NCI-H446 (cell line): ENCODE measurements at regions not wholly inside any gene's neighbourhood (a gene's known extent, or its start where the extent isn't known, plus 50 kb on each side); places are given as distances from the start of the nearest gene placed in this dataset.
"Not testable (repeated sequence)": the region's sequence is repeated elsewhere in the genome, so short reads cannot be mapped to it uniquely, and the experiment has no call there.

ENCODE experiments used
- DNase-seq, 2 experiments: peaks; one replicate each; lab custom pipeline; 2025; lab: John Stamatoyannopoulos, UW

DNA sequence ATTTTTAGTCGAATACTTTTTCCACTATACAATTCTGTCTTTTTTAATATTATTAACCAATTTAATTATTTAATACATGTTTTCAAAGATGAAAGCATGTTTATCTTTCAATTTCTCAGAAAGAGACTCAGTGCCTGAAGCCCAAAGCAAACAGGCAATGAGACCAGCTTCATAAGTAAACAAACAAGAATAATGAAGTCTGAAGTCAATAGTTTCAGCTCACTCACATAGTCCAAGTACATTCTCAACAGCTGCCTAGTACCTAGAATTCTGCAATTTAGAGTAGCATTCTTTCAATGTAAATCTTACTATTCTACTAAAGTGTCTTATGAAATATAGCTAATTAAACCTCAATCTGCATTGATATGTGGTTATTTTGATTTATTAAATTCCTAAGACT, 626.5 kb upstream of the NRSN1 start:
- DNase-seq, result no peak

DNA sequence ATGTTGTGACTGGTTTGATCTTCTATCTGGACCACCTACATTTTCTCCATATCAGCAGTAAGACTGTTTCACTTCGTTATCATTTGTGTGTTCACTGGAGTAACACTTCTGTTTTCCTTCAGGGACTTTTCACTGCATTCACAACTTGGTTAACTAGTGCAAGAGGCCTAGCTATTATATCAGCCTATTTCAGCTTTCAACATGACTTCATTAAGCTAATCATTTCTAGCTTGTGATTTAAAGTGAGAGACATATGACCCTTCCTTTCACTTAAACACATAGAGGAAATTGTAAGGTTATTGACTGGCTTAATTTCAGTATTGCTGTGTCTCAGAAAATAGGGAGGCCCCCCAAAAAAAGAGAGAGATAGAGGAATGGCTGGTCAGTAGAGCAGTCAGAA, 622.8 kb upstream of the NRSN1 start:
- DNase-seq, result no peak

DNA sequence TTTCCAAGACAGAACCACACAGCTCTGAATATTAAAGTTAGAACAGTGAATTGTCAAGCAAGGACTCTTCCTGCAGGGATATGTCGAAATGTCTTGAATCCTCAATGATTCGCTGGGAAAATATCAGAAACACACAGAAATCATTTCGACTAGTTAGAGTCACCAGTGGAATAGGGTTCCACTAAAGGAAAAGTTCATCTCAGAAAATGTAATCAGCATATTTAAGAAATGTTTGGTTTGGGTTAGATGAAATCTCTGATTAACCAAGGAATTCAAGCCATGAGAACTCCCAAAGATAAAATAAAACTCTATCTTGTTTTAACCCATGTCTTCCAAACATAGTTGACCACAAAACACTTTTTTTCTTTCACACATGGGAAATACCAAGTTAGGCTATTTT, 621.0 kb upstream of the NRSN1 start:
- DNase-seq, result no peak

DNA sequence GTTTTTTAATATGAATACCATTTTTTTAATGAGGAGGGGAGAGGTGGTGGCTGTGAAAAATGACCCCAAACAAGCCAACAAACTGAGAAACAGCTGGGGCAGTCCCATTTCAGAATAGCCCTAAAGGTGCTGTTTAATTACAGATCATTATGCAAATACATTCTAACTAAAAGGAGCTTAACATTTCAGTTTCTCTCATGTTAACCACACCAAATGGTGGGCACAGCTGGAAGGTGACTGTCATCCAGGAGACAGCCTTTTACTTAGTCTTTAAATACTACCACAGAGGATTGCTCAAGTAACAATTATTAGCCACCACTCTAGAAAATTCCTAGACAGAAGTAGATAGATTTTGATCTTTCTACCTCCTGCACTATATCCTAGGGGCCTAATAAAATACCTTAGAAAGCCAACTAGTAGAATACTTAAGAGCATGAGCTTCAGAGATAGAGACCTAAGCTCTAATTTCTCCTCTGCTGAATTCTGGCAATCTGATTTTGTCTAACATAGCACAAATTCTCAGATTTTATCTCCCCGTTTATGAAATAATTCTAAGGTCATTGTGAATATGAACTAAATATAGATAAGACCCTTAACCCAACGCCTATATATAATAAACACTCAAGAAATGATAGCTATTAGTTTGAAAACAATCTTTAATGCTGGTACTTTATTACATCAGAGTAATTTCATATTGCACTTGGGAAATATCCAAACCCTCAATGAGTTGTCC, 615.1 kb upstream of the NRSN1 start:
- DNase-seq, result no peak

DNA sequence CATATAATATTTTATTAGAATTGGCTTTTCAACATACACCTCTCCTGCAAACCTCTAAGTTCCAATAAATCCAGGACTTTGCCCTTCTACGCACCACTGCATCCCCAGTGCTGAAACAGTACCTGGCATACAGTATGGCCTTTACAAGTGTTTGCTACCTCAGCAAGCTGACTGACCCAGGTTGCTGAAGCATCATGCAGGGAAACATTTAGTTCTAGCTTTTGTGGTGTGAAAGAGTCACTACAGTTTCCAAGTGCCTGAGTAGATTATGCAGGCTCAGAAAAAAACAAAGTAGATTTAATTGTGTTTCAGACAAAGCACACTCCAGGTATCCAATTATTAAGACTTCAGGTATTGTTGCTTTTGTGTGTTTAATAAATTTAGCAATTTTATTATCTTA, 614.2 kb upstream of the NRSN1 start:
- no peak for DNase-seq

DNA sequence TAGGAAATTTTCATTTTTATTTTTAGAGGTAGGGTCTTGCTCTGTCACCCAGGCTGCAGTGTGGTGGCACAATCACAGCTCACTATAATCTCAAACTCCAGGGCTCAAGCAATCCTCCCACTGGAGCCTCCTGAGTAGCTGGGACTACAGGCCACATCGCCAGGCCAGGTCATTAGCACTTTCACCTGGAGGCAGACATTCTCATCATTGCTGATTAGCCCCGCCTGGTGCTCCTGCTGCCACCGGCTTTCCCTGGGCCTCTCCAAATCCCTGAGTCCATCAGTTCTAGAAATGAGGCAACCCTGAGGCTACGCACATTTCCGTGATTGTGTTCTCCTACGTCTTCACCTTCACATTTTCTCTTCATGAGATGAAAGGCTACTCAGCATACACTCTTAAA, 607.7 kb upstream of the NRSN1 start:
- no peak for DNase-seq

DNA sequence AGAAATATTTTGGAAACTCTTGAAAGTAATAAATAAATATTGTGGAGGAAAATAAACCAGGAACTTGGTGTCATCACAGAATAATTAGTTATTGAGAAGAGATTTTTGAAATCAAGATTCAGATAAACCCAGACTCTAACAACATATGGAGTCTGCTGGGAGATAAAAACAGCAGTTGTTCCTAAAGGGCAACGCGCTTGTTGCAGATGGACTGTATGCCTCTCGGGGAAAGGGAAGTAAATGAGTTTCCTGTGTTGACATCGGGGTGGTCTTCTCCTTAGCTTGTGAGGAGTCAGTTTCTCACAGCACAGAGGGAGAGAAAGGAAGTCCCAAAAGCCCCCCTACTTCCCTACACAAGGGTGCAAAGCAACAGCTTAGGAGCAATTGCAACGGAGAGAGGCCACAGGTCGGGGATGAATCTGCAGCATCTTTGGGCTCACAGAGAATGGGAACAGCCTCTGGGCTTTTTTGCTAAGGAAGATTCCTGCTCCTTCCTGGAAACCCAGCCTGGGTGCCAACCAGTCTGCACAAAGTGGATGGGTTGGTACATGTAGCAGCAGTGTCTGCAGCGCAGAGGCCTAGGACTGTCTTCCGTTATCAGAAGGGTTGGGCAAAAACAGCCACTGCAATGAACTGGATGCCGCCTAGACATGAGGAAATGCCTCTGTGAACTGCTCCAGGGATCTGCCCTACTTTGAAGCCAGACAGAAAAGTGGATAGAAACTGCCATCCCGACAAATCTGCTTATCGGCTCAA, 603.0 kb upstream of the NRSN1 start:
- peak in 1 of 2 experiments; percentile 36 for DNase-seq

DNA sequence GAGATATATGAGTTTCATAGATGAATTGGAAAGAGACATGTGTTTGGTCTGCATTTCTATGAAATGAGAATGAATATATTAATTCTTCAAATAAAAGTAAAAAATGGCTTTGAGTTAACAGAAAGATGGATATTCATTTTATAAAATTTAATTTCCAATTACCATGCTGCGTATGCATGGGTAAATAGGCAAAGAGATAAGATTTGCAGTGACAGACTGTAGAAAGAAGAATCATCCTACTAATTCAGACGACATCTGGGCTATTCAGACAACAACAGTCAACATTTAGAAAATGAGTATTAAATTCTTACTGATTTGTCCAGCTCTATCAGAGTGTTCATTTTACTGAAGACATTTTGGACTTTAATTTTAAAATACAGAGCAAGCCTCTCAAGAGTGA, 602.2 kb upstream of the NRSN1 start:
- DNase-seq, result no peak

DNA sequence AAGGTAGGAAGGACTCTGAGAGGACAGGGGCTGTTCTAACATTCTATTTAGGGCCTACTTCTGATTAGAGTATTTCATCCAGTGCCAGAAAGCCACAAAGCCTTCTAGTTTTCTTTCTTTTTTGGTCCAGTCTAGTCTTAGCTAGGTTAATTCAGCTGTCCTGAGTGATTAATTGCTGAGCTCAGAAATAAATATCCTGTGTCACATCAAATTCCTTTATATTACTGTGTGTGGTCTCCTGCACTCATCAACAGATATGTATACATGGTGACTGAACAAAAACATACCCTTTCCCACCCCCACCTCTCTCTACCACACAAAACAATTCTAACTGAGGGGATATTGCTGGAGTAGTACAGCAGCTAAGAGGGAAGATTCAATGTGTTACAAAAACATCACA, 601.5 kb upstream of the NRSN1 start:
- no peak for DNase-seq

DNA sequence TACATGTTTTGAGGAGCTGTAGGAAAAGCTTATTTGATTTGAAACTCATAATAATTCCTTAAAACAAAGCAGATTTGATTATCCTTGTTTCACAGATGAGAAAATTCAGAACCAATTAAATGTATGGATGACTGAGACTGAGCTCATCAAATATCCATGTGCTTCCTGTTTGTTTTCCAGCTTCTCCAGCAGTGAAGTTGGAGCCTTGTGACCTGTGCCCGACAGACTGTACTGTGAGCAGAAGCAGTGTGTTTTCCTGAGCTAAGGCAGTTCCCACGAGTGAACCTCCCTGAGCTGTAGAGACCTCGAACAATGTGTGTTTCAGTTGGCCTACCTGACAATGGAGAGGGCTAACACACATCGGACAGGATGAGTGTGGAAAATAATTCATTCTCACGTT, 599.5 kb upstream of the NRSN1 start:
- DNase-seq, result no peak

DNA sequence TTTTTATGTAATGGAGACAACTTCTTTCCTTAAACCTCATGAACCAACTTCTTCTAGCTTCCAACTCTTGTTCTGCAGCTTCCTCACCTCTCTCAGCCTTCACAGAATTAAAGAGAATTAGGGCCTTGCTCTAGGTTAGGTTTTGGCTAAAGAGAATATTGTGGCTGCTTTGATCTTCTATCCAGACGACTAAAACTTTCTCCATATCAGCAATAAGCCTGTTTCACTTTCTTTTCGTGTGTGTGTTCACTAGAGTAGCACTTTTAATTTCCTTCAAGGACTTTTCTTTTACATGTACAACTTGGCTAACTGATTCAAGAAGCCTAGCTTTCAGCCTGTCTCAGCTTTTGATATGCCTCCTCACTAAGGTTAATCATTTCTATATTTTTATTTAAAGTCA, 596.1 kb upstream of the NRSN1 start:
- no peak for DNase-seq

DNA sequence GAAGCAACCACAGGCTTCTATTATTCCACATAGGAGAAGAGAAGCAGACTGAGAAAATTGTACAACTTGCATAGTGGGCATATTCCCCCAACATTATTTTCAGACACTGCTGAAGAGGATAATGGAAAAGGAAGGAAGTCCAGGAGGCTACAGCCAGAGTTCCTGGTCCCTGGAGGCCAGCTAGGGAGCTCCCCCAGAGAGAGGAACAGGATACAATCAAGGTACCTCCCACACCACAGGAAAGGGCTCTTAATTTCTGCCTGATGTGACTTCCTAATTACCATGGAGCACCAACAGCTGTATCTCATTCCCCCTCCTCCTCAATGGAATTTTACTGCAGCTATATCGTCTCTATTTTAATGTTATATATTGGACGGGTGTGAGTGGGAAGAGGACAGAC, 594.3 kb upstream of the NRSN1 start:
- DNase-seq, result no peak

DNA sequence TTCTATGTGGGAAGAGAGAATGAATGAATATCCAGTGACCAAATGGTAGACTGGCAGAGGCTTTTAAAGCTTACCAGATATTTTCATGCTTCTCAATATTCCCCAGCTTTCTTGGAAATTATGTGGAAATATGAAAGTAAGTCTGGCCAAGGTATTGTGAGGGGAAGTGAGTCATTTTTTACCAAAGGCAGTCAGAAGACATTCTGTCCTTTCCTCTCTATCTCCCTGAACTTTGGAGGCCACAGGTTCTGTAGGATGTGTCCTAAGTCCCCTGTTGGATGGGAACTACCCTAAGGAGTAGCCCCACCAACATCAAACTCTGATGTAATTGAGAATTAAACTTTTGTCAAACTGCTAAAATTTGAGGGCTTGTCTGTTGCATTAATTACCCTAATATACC, 593.8 kb upstream of the NRSN1 start:
- DNase-seq, result no peak

DNA sequence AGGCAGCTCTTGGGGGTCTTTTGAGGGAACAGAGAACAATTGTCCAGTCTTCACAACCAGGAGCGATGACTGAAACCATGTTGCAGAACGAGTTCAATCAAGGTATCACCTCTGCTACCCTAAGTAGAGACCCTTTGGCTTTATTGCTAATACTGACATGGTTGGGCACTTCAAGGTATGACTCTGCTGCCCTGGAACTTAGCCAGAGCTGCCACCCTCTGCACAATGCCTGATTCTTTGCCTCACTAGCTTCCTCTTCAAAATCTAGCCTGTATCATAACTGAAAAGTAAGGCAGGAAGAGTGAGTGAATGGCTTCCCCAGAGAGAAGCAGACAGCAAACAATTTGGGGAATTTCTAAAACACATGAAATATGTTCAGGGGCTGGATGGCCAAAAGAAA, 592.7 kb upstream of the NRSN1 start:
- DNase-seq, result no peak

DNA sequence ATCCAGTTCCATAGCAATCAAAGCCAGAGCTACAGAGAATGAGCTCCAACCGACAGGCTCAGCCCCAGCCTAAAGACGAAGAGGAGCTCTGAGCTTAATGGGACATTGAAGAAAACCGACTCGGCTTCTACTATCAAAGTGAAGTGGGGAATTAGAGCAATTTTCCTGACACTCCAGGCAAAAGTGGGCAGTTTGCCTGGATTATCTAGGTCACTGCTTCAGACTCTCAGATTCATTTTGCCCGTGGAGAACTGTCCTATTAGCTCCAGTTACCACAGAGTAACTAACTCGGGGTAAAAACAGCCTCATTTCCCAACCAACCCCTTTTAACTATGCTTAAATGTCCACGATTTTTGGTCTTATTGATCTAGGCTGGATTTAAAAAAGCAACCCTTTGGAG, 592.1 kb upstream of the NRSN1 start:
- peak in 1 of 2 experiments; percentile 6 for DNase-seq

DNA sequence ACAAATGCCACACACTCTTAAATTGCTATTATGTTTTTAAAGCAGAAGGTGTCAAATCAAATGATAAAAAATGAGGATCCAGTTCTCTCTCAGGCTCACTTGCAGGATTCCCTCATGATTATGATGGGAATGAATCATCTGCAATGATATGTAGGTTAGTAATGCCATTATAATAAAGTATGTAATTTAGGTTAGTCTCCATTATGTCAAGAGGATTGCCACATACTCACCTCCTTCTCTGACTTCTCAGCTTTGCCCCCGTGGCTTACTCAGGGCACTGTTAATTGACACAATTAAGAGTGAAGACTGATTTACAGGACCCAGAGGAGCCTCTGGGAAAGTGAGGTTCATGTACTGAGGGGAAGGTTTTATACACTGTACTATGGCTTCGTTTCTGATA, 591.7 kb upstream of the NRSN1 start:
- no peak for DNase-seq

DNA sequence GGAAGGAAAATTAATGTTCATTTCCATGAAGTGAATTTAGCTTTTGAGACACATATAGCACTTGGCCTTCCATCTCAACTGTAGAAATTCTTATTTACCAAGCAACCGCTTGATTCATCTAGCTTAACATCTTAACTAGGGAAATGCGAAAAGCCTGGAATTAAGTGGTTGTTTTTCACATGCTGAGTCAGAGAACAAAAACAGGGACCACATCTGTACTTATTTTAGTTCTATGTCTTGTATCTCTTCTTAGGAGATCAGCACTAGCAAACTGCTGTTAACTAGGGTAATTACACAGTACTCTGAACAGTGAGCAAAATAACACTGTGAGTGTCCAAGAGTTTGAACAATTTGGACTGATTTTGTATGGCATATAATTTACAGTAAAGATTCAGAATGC, 590.9 kb upstream of the NRSN1 start:
- DNase-seq, result no peak

DNA sequence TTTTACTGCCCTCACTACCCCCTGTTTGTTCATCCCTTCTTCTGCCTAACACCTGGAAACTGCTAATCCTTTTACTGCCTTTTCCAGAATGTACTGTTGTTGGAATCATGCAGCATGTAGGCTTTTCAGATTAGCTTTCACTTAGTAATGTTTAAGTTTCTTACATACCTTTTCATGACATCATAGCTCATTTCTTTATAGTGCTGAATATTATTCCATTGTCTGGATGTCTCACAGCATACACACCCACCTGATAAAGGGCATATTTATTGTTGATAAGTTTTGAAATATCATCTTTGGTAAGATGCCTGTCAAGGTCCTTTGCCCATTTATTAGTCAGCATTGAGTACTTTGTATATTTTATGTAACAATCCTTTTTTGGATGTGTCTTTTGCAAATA, 588.2 kb upstream of the NRSN1 start:
- DNase-seq, result no peak

DNA sequence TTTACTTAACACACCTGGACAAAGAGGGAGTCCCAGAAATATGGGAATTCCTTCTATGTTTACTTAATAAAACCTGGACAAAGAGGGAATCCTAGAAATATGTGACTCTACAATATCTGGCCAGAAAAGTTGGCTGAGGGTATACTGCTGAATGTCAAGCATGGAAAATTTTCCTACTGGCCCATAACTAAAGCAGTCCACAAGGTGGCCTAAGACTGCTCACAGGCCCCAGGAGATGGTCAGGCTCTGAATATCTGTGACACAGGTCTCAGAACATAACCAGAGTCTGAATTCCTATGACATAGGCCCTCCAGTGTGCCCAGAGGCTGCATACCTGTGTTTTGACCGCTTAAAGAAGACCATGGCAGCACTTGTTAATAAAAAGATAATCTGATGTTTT, 578.2 kb upstream of the NRSN1 start:
- DNase-seq, result no peak

DNA sequence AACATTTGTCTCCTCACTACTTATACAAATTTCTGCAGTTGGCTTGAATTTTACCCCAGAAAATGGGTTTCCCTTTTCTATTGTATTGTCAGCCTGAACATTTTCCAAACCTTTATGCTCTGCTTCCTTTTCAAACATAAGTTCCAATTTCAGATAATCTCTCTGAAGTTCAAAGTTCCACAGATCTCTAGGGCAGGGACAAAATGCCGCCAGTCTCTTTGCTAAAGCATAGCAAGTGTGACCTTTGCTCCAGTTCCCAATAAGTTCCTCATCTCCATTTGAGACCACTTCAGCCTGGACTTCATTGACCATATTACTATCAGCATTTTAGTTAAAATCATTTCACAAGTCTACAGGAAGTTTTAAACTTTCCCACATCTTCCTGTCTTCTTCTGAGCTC, 571.1 kb upstream of the NRSN1 start:
- DNase-seq, result not testable (repeated sequence)

DNA sequence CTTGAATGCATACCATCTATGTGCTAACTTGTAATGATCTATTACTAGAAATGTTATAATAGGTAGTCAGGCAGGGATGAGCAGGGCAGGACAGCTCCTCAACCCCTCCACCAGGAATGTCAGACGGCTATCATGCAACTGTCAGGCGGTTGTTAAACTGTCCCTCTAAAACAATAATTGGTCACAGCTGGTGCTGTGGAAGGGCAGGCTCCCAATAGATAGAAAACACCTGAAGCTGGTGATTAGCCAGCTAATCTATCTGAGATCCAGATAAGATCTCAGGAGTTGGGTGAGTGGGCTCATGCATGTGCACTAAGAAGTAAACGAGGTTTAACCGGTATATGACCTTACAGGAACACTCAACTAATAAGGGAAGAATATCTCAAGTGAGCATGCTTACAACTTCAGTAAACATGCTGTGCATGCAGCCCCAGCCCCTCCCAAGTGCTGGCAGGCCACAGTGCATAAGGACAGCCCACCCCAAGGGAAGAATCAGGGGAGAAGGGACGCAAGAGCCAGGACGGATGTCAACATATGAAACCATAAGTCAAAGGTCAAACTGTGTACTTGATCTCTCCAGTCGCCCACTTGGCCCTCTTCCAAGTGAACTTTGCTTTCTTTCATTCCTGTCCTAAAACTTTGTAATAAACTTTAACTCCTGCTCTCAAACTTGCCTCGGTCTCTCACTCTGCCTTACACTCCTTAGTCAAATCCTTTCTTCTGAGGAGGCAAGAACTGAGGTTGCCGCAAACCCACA, 566.2 kb upstream of the NRSN1 start:
- DNase-seq, result no peak

DNA sequence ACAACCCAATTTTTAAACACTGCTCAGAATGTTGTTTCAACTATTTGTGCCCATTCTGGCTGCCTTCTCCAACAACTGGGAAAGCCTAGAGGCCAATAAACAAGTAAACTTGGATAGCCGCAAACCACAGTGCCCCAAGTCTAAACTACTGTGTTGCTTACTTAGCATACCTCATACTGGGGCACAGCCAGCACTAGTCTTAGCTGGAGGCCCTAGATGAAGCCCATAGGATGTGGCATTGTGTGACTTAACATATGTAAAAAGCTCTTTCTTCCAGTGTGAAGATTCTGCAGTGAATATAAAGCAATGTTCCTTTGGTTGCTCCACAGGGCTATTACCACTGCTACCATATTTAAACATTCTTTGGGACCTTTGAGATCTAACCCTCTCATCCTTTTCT, 564.3 kb upstream of the NRSN1 start:
- no peak for DNase-seq

DNA sequence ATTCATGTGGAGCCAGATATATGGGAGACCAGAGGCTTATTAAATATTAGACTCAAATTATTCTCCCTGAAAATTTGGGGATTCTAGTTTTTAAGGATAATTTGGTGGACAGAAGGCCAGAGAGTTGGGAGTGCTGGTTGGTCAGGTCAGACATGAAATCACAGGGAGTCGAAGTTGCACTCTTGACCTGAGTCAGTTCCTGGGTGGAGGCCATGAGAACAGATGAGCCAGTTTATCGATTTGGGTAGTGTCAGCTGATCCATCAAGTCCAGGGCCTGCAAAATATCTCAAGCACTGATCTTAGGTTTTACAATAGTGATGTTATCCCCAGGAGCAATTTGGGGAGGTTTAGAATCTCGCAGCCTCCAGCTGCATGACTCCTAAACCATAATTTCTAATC, 563.5 kb upstream of the NRSN1 start:
- no peak for DNase-seq
